NCI-H1436 treated with DMSO at 0.1 percent for 48 hours (cell line): ENCODE measurements at regions not wholly inside any gene's neighbourhood (a gene's known extent, or its start where the extent isn't known, plus 50 kb on each side); places are given as distances from the start of the nearest gene placed in this dataset.

Experiments used
- DNase-seq: peaks from one replicate; lab custom pipeline; 2025; lab: John Stamatoyannopoulos, UW

GRCh38 chr1:201610858-201611257, 71.9 kb downstream of the NAV1 start:
- no peak for DNase-seq

DNA sequence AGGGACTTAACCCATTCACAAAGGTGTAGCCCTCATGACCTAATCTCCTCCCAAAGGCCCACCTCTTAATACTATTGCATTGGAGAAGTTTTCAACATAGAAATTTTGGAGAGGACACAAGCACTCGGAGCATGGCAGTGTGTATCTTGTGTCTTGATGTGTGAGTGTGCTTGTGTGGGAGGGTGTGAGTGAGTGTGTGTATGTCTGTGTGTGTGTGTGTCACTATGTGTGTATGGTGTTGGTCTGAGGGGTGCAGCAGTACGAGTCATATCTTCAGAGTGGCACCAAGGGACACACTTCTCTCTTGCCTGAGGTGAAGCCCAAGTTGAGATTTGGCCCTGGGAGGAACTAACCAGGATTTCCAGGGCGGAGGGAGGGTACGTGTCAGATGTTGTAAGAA, 73.7 kb downstream of the NAV1 start:
- no peak for DNase-seq

DNA sequence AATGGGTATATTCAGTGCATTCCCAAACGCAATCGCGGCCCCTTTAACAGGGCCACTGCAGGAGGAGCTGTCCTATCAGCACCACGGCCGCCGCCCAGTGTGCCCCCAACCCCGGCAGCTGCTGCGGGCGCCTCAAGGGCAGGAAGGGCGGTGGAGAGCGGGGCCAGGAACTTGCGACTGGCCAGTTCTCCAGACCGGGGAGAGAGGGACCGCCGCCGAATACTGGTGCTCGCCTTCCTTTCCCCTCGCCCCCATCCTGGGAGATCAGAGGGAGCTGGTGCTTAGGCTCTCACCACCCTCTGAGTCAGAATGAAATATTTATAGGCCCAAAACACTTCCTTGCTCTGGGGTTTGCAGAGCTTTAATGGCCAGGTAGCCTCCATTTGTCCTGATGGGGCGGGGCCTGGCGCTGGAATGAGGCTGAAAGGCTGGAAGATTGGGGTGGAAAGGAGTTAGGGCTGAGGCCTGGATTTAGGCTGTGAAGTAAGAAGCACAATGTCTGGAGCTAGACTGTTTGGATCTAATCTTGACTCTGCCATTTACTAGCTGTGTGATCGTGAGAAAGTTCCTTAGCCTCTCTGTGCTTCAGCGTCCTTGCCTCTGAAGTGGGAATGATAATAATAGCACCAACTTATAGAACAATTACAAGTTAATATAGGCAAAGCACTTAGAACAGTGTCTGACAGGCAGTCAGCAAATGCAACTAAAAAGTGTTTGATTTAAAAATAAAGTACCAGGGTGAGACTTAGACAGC, 75.5 kb downstream of the NAV1 start:
- DNase-seq = no peak

DNA sequence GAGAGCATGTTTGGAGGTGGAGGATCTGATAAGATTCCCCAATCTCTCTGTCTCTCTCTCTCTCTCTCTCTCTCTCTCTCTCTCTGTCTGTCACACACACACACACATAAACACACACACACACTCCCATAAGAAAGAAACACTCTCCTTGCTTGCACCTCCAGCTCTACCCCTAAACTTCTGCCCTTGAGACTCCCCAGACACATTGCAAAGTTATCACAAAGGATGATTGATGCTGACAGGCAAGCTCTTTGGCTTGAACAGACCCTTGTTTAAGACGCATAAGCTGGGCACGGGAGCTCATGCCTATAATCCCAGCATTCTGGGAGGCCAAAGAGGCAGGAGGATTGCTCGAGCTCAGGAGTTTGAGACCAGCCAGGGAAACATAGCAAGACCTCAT, 78.2 kb downstream of the NAV1 start:
- DNase-seq = no peak

DNA sequence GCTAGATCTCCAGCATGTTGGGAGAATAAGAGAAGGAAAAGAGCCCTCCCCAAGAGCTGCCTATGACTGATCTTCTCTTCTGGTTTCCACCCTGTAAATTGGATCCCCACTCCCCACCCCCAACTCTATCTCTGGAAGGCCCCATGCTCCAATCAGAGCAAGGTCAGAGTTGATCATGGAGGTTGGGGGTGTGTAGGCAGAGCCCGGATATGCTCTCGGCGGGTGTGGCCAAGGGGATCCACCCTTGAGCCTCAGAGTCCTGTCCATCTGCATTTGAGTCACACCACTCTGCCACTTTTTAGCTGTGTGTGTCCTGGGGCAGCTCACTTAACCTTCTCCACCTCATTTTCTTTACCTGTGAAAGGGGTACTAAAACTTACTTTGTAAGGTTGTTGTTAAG, 79.5 kb downstream of the NAV1 start:
- no peak for DNase-seq

GRCh38 chr1:201618905-201619304, 80.0 kb downstream of the NAV1 start:
- DNase-seq = no peak

DNA sequence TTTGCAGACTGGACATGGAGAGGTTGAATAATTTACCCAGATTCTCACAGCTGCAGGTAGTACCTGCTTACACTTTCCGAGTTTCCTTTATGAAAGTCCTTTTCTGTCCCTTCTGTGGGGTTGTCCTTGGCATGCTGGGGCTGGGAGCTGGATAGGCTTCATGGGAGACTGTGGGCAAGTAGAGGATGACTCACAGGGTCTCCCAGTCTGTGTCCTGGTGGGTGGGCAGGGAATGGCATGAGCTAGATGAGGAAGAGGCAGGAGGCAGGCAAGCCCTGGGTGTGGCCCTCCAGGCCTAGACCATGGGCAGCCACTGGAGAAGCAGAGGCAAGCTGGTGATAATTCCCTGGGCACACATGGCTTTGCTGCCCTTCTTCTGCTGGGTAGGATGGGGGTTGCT, 80.6 kb downstream of the NAV1 start:
- no peak for DNase-seq

DNA sequence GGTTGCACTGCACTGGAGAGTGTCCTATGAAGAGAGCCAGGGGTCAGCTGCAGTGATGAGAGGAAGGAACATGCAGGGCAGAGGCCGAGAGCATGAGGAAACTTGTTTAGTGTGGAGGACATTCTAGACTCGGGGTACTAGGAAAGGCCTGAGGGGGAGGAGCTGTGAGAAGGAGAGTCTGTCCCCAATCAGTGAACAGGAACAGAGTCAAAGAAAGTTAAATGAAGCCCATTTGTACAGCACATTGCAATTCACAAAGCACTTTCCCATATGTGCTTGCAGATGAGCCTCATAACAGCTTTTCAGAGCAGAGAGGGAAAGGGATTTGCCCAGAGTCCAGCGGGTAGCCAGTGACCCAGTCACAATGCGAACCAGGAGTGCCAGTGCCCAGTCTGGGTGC, 83.4 kb downstream of the NAV1 start:
- no peak for DNase-seq

- DNase-seq = no peak
These were observed 83.9 kb downstream of the NAV1 start for GRCh38 chr1:201622824-201623223.

GRCh38 chr1:201624741-201625225, 85.9 kb downstream of the NAV1 start:
- DNase-seq = no peak

DNA sequence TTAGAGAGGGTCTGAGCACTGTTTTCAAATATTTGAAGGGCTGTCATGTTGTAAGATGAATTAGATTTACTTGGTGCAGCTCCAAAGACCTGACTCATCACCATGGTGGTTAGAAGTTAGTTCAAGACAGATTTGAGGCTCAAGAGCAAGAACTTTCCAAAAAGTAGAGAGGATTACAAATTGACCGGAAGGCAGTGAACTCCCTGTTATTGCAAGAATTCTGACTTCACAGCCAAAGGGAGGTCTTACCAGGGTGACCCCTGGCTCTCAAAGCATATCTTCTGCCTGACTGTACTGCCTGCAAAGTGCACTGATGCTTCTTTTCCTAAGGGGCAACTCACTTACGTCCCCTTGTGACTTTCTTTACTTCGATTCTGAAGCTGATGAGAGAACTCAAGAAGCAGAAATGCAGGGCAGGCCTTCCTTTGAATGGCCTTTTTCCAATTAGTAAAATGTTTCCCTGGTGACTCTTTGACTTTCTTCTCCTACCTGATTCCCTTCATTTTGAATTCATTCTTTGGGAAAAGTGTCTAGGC, 86.4 kb downstream of the NAV1 start:
- DNase-seq = no peak

DNA sequence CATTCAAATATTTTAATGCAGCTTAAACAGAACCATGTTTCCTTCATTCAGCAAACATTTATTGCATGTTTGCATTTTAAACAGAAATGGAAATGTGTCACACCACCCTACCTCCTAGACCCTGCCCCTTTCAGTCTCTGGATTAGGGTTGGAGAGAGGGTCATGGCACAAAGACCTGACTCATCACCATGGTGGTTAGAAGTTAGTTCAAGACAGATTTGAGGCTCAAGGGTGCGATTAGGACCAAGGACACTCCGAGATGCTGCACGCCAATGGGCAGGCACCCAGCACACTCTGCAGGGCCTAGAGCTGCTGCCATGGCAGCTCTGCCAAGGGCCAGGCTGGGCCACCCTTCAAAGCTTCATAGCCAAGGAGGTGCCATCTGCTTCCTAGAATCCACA, 86.9 kb downstream of the NAV1 start:
- no peak for DNase-seq

- no peak for DNase-seq
These were observed 87.8 kb downstream of the NAV1 start for GRCh38 chr1:201626629-201627275.

- DNase-seq = peak; percentile 85
These were observed 89.6 kb downstream of the NAV1 start for GRCh38 chr1:201628490-201628889.

DNA sequence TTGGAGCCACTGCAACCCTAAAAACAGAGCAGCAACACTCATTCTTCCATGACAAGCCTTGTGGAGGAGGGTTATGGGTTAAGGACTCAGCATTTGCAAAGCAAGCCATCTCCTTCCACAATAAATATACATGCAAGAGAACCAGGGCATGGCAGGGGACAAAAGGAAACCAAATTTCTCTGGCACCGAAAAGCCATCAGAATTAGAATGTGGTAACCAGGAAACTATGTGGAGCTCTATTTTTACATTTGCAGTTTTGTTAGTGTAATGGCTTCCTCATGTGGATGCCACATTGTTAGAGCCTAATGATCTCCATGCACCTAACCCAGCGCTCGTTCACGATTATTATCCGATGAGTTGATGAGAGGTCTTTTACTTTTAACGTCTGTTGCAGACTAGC, 91.7 kb downstream of the NAV1 start:
- DNase-seq = no peak

DNA sequence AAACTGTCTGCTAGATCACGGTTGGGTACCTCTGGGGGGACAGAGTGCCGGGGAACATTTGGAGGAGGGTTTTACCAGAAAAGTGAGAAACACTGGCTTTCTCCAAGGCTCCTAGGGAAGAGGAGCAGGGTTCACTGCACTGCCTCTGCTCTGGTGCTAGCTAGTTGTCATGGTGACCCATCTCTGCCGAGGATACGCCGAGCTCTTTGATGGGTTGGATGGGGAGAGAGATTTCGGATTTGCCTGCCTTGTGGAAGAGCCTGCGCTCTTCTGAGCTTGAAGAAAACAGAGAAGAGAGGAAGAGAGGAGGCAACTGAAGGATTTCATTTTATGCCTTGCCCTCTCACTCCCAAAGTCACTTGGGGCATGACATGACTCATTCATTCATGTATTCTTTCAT, 92.1 kb downstream of the NAV1 start:
- DNase-seq = no peak

GRCh38 chr1:201632364-201632952, 93.5 kb downstream of the NAV1 start:
- no peak for DNase-seq

GRCh38 chr1:201633297-201633696, 94.4 kb downstream of the NAV1 start:
- DNase-seq = no peak

DNA sequence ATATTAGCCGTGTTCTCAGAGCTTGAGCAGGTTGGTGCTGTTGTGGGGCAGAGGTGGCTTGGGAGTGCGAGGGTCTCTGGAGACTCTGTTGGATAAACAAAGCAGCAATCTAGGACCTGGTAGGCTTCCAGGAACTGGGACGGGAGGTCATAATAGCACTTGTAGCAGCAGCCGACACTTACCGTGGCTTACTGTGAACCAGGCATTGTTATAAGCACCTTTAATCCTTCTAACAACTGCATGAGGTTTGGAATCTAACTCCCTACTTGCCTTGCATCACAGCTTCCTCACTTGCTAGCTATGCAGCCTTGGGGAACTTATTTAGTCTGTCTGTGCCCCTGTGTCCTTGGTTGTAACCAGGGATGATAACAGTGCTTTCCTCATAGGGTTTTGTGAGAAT, 94.9 kb downstream of the NAV1 start:
- peak; percentile 46 for DNase-seq

DNA sequence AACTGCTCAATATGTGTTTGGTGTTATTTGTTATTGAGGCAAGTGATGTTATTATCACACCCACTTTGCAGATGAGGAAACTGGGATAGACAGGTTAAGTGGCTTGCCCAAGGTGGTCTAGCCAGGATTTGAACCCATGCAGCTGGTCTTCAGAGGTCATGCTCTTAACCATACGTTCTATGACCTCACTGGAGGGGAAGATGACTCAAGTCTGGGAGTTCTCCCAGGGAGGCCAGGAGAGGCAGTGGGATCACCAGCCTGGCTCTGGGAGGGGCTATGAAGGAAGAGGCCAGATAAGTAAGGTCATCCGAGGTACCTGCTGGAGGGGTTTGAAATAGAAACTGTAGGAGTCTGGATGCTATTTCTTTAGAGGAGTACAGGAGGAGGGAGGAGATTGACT, 95.3 kb downstream of the NAV1 start:
- no peak for DNase-seq

DNA sequence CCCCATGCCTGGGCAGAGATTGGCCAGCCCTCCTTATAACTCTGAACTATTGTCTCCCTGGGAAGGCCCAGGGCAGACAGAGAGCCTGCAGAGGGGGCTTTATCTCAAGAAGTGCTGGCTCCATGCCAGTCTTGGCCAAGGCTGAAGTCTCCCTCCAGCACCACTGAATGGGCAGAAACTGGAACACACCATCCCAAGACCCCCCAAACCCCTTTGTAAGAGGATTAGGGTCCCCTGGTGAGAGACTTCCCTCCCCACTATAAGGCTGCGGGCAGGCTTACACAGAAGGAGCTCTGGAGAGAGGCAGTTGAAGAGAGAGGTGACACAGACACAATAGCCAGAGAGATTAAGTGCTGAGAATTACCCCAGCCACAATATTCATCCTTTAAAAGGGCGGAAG, 97.2 kb downstream of the NAV1 start:
- no peak for DNase-seq

DNA sequence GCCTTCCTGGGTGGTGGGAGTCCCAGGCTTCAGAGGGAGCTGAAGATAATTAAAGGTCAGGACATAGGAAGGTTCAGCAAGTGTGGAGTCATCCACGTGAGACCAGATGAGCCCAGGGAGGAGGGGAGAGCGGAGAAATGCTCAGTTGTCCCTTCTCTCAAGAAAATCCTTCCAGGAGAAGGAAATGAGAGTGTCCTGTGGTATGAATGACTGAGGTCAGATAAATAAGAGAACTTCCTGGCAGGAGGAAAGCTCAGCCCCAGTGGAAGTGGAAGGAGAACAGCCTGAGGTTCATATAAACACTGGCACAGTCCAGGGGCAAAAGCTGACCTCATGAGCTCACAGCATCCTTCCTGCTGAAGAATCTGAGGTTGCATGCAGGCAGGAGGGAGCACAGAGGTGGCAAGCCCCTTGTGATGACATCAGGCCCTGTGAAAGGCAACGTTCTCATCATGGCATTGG, 97.6 kb downstream of the NAV1 start:
- no peak for DNase-seq
